Caco-2 (cell line): ENCODE measurements at regions not wholly inside any gene's neighbourhood (a gene's known extent, or its start where the extent isn't known, plus 50 kb on each side); places are given as distances from the start of the nearest gene placed in this dataset.

Experiments used
- BruUV-seq: library from RNA; stranded (reverse); fragments of 400-500 nt; replicated peaks from 2 replicates; lab custom pipeline; 2021; lab: Mats Ljungman, UMichigan
- CTCF ChIA-PET: fragments of 300-600 bp; sonication (Branson Sonifier 250); formaldehyde crosslinking; loops from one replicate; lab custom pipeline; 2022; ENCODE audit warnings: antibody characterized with exemption; lab: Charles Lee
- POLR2A ChIA-PET: fragments of 300-600 bp; sonication (Branson Sonifier 250); formaldehyde crosslinking; loops from one replicate; lab custom pipeline; 2022; ENCODE audit warnings: antibody characterized with exemption; lab: Charles Lee
- DNase-seq, 2 experiments: peaks; one replicate each; pipeline versions ENCODE4 v3.0.0 to v3.0.0-alpha.2; 2020 to 2022
- H3K27me3 ChIP-seq: replicated peaks from 2 replicates; pipeline ENCODE4 v1.6.0; 2011; ENCODE audit warnings: low read length; ENCODE audit not compliant: control insufficient read depth, insufficient read depth
- H3K36me3 ChIP-seq: 2 replicates; pipeline ENCODE4 v1.5.1; 2011; ENCODE audit warnings: low read length; ENCODE audit not compliant: control insufficient read depth, insufficient read depth
- H3K4me1 ChIP-seq: fragments of 250-450 bp; sonication (Bioruptor Pico); 2 replicates; pipeline ENCODE4 v1.5.1; 2020; ENCODE audit warnings: mild to moderate bottlenecking
- H3K4me3 ChIP-seq: 2 replicates; pipeline ENCODE4 v1.5.1; 2011; ENCODE audit warnings: low read depth, mild to moderate bottlenecking, control low read depth, low read length
- H3K9me3 ChIP-seq: fragments of 250-450 bp; sonication (Bioruptor Pico); 2 replicates; pipeline ENCODE4 v1.5.1; 2020; ENCODE audit warnings: mild to moderate bottlenecking, moderate library complexity
- H3K27ac Mint-ChIP-seq: one replicate; pipeline ENCODE4 v1.8.0; 2022; ENCODE audit warnings: mixed read lengths; ENCODE audit not compliant: unreplicated experiment
- H3K27me3 Mint-ChIP-seq: one replicate; pipeline ENCODE4 v1.8.0; 2022; ENCODE audit warnings: mixed read lengths; ENCODE audit not compliant: insufficient read depth, unreplicated experiment
- H3K36me3 Mint-ChIP-seq: one replicate; pipeline ENCODE4 v1.8.0; 2022; ENCODE audit warnings: mild to moderate bottlenecking, mixed read lengths; ENCODE audit not compliant: insufficient read depth, unreplicated experiment
- H3K4me1 Mint-ChIP-seq: one replicate; pipeline ENCODE4 v1.8.0; 2022; ENCODE audit warnings: low read depth, mixed read lengths; ENCODE audit not compliant: unreplicated experiment
- H3K4me3 Mint-ChIP-seq: one replicate; pipeline ENCODE4 v1.8.0; 2022; ENCODE audit warnings: mild to moderate bottlenecking, moderate library complexity, mixed read lengths; ENCODE audit not compliant: unreplicated experiment
- H3K9me3 Mint-ChIP-seq: one replicate; pipeline ENCODE4 v1.8.0; 2022; ENCODE audit warnings: mixed read lengths; ENCODE audit not compliant: unreplicated experiment
- intact Hi-C: fragments of 100-400 bp; cut with micrococcal nuclease; formaldehyde crosslinking; loops from one replicate; pipeline ENCODE4 v1.10.0; 2022; ENCODE audit not compliant: unreplicated experiment
- TF ChIP-seq, protein P1 (sequence below), 2 experiments: fragments of 200-600 bp in 1 of 2; IDR thresholded peaks; 1 replicate in 1 of 2; 2 replicates in 1 of 2; pipeline versions ENCODE4 v1.5.1 to v1.8.0; 2011 to 2022; ENCODE audit warnings: antibody characterized with exemption in 1 of 2, control low read depth in 1 of 2, inconsistent platforms in 1 of 2, low read depth in 1 of 2, low read length in 1 of 2, mild to moderate bottlenecking in 1 of 2, moderate library complexity in 1 of 2; ENCODE audit not compliant: insufficient read depth in 1 of 2, severe bottlenecking in 1 of 2, unreplicated experiment in 1 of 2

DNA sequence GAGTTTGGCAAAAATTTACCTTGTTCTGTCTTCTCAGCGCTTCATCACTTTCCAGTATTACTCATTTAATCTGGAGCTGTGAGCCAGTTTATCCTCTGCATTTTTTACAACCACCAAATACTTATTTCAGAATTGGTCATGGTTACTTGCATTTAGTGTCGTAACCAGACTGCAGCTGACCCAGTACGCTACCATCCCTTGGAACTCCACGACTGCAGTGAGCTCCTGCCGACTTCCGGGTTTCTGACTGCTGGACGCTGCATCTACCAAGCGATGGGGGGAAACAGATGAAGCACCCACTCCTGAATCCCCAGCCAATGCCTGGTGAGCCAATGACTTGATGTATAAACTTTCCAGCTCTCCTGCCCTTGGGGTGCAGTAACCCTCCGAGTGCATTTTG, 174.4 kb upstream of the PRLR start:
- TF ChIP-seq, protein P1, sequence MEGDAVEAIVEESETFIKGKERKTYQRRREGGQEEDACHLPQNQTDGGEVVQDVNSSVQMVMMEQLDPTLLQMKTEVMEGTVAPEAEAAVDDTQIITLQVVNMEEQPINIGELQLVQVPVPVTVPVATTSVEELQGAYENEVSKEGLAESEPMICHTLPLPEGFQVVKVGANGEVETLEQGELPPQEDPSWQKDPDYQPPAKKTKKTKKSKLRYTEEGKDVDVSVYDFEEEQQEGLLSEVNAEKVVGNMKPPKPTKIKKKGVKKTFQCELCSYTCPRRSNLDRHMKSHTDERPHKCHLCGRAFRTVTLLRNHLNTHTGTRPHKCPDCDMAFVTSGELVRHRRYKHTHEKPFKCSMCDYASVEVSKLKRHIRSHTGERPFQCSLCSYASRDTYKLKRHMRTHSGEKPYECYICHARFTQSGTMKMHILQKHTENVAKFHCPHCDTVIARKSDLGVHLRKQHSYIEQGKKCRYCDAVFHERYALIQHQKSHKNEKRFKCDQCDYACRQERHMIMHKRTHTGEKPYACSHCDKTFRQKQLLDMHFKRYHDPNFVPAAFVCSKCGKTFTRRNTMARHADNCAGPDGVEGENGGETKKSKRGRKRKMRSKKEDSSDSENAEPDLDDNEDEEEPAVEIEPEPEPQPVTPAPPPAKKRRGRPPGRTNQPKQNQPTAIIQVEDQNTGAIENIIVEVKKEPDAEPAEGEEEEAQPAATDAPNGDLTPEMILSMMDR (IDR thresholded peaks at IDR 0.05; ENCODE audit: insufficient read depth in 1 of 2, low read depth in 1 of 2, low read length in 1 of 2, severe bottlenecking in 1 of 2, unreplicated experiment in 1 of 2): no peak
- Histone ChIP-seq H3K4me1 (no peaks in the 10 kb centered on the region), H3K9me3 (no peaks in the 10 kb centered on the region), H3K36me3 (no peaks in the 10 kb centered on the region), H3K4me3 (no peak overlapping the region), H3K27me3 (no peaks in the 10 kb centered on the region)
- DNase-seq: no peak
- CTCF ChIA-PET: no interaction called here
- H3K36me3 Mint-ChIP-seq: no peaks in the 10 kb centered on the region
- no peak overlapping the region for H3K27ac Mint-ChIP-seq
- no peaks in the 10 kb centered on the region for H3K9me3 Mint-ChIP-seq
- peaks cover 6% of the 10 kb centered on the region for H3K27me3 Mint-ChIP-seq
- POLR2A ChIA-PET: no interaction called here
- no peak overlapping the region for H3K4me3 Mint-ChIP-seq
- H3K4me1 Mint-ChIP-seq: no peaks in the 10 kb centered on the region
- intact Hi-C loops: no loop called here
- no TSS peak for BruUV-seq

DNA sequence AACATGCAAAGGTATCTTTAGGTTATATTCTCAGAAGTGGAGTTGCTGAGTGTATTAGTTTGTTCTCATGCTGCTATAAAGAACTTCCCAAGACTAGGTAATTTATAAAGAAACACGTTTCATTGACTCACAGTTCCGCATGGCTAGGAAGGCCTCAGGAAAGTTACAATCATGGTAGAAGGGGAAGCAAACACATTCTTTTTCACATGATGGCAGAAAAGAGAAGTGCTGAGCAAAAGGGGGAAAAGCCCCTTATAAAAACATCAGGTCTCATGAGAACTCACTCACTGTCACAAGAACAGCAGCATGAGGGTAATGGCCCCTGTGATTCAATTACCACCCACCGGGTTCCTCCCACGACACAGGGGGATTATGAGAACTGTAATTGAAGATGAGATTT, 163.6 kb upstream of the PRLR start:
- CTCF ChIA-PET: no interaction called here
- H3K36me3 Mint-ChIP-seq: no peaks in the 10 kb centered on the region
- TF ChIP-seq, protein P1 (IDR thresholded peaks at IDR 0.05; ENCODE audit: insufficient read depth in 1 of 2, low read depth in 1 of 2, low read length in 1 of 2, severe bottlenecking in 1 of 2, unreplicated experiment in 1 of 2): no peak
- H3K27ac Mint-ChIP-seq: no peak overlapping the region
- Histone ChIP-seq H3K36me3 (no peaks in the 10 kb centered on the region), H3K4me3 (no peak overlapping the region), H3K9me3 (peaks cover 3% of the 10 kb centered on the region; the same call in 1 of the 2 replicates), H3K4me1 (no peaks in the 10 kb centered on the region), H3K27me3 (no peaks in the 10 kb centered on the region)
- DNase-seq: no peak
- BruUV-seq: no TSS peak
- peaks cover 3% of the 10 kb centered on the region for H3K27me3 Mint-ChIP-seq
- H3K4me1 Mint-ChIP-seq: no peaks in the 10 kb centered on the region
- POLR2A ChIA-PET: no interaction called here
- intact Hi-C loops: no loop called here
- H3K9me3 Mint-ChIP-seq: no peaks in the 10 kb centered on the region
- H3K4me3 Mint-ChIP-seq: no peak overlapping the region

DNA sequence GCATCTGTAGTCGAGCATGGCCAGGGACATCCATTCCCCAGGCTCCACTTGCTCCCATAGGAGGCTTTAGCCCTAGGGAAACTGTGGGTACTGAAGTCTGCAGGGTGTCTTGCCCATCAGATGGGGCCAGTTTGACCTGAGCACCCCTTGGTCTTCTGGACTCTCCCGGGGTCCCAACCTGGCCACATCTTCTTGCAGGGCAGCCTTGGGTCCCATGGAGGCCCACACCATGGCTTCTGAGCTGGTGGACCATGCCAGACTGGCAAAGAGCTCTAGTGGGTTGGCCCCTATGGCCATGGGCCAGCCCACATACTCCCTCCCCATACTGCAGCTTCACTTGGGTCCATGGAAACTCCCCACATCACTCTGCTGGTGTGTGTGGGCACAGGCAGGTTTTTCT, 154.4 kb upstream of the PRLR start:
- Mint-ChIP-seq H3K4me1 (no peaks in the 10 kb centered on the region), H3K36me3 (no peaks in the 10 kb centered on the region), H3K27ac (no peak overlapping the region), H3K4me3 (no peak overlapping the region), H3K27me3 (peaks cover 9% of the 10 kb centered on the region), H3K9me3 (no peaks in the 10 kb centered on the region)
- no peaks in the 10 kb centered on the region for H3K9me3 ChIP-seq
- ChIA-PET CTCF (no interaction called here), POLR2A (no interaction called here)
- no peaks in the 10 kb centered on the region for H3K4me1 ChIP-seq
- intact Hi-C loops: no loop called here
- DNase-seq: no peak
- H3K36me3 ChIP-seq: no peaks in the 10 kb centered on the region
- BruUV-seq: no TSS peak
- no peak overlapping the region for H3K4me3 ChIP-seq
- no peaks in the 10 kb centered on the region for H3K27me3 ChIP-seq
- TF ChIP-seq, protein P1 (IDR thresholded peaks at IDR 0.05; ENCODE audit: insufficient read depth in 1 of 2, low read depth in 1 of 2, low read length in 1 of 2, severe bottlenecking in 1 of 2, unreplicated experiment in 1 of 2): no peak
